ENCODE measurements at regions not wholly inside any gene's neighbourhood (a gene's known extent, or its start where the extent isn't known, plus 50 kb on each side); places are given as distances from the start of the nearest gene placed in this dataset.
A peak's percentile ranks its signal among the peaks of the same experiment; 100 is the strongest.

DNA sequence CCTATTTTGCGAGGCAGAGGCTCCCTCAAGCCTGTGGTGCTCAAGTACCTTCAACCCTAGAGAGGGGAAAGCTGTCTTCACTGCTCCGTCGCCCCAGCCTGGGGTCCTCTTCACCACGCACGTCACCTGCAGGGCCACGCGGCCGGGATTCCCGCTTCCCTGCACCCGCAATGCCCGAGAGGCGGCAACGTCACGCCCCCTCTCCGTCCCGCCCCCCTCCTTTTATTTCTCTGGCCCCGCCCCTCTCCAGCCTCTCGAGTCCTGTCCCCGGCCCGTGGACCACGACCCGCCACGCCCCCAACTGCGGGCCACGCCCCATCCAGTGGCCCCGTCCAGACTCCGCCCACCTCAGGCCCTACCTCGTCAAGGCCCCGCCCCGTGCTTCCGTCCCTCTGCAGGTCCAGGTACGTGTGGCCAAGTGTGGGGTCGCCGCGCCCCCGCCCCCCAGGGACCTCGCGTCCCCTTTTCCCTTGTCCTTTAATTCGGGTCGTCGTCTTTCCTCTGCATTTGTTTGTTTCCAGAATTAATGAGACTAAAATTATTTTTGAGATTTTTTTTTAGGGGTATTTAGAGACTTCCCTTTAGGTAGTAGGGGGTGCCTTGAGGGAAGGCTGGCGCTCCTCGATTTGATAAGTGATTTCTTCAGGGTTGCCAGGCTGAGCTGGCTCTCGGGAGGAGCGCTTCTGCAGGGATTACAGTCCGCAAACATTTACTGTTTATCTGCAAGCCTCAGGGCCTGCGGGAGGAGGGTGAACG, 69.8 kb upstream of the BAIAP2L1 start:
- DNase-seq (ENCODE audit: low spot score) (peak; percentile 78), ATAC-seq (ENCODE audit: low read depth) (peak; percentile 84)
- Histone ChIP-seq H3K9me3 (ENCODE audit: severe bottlenecking) (no peaks in the 10 kb centered on the region), H3K36me3 (ENCODE audit: low read depth) (no peaks in the 10 kb centered on the region), H3K27ac (ENCODE audit: poor library complexity, severe bottlenecking) (no peak overlapping the region), H3K4me1 (ENCODE audit: insufficient read depth, poor library complexity, severe bottlenecking) (no peaks in the 10 kb centered on the region), H3K27me3 (ENCODE audit: insufficient read depth, poor library complexity, severe bottlenecking) (no peaks in the 10 kb centered on the region), H3K4me3 (ENCODE audit: severe bottlenecking) (peak overlapping the region; percentile 15)
- TF ChIP-seq, protein P1, sequence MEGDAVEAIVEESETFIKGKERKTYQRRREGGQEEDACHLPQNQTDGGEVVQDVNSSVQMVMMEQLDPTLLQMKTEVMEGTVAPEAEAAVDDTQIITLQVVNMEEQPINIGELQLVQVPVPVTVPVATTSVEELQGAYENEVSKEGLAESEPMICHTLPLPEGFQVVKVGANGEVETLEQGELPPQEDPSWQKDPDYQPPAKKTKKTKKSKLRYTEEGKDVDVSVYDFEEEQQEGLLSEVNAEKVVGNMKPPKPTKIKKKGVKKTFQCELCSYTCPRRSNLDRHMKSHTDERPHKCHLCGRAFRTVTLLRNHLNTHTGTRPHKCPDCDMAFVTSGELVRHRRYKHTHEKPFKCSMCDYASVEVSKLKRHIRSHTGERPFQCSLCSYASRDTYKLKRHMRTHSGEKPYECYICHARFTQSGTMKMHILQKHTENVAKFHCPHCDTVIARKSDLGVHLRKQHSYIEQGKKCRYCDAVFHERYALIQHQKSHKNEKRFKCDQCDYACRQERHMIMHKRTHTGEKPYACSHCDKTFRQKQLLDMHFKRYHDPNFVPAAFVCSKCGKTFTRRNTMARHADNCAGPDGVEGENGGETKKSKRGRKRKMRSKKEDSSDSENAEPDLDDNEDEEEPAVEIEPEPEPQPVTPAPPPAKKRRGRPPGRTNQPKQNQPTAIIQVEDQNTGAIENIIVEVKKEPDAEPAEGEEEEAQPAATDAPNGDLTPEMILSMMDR (IDR thresholded peaks at IDR 0.05; ENCODE audit: poor library complexity, severe bottlenecking) = no peak

DNA sequence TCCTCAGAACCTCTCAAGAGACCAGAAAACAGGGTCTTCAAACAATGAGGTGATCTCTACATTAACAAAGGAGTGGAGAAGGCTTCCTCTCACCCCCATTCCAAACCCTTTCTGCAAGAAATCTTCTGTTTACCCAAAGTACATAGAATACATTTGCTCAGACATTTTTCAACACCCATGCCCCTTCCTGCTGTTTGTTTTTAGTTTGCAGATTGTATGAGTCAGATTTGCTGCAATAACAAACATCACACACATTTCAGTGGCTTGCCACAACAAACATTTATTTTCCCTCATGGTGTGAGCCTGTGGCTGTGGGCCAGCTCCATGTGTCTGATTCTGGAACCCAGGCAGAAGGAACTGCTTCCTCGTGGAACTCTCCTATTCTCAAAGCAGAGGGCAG, 68.2 kb upstream of the BAIAP2L1 start:
- TF ChIP-seq, protein P1 (IDR thresholded peaks at IDR 0.05; ENCODE audit: poor library complexity, severe bottlenecking) = no peak
- H3K9me3 ChIP-seq (ENCODE audit: severe bottlenecking) = no peaks in the 10 kb centered on the region
- ATAC-seq (ENCODE audit: low read depth) = no peak

DNA sequence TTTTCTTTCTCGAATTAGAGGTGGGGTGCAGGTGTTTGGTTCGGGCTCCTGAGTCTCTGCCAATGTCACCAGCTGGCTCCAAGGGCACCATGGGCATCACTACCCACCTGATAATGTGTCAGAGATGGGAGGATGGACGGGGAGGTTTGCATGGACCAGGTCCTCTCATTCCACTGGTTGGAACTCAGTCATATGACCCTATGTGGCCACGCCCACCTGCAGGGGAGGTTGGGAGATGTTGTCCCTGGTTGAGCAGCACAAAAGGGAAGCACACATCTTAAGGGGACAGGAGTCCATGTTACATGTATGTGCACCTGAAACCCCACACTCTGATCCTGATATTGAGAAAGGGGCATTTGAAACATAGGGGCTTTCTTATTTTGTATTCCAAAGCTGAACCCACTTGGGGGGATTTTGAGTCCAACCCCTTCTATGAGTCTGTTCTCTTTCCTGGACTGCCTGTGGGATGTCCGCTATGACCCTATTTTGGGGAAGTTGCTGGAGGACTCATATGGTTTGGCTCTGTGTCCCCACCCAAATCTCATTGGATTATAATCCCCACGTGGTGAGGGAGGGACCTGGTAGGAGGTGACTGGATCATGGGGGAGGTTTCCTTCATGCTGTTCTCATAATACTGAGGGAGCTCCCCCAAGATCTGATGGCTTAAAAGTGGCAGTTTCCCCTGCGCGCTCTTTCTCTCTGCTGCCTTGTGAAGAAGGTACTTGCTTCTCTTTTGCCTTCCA, 66.9 kb upstream of the BAIAP2L1 start:
- Histone ChIP-seq H3K4me3 (ENCODE audit: severe bottlenecking) (no peak overlapping the region), H3K9me3 (ENCODE audit: severe bottlenecking) (no peaks in the 10 kb centered on the region), H3K36me3 (ENCODE audit: low read depth) (no peaks in the 10 kb centered on the region), H3K27me3 (ENCODE audit: insufficient read depth, poor library complexity, severe bottlenecking) (no peaks in the 10 kb centered on the region), H3K4me1 (ENCODE audit: insufficient read depth, poor library complexity, severe bottlenecking) (no peaks in the 10 kb centered on the region), H3K27ac (ENCODE audit: poor library complexity, severe bottlenecking) (no peak overlapping the region)
- TF ChIP-seq, protein P1 (IDR thresholded peaks at IDR 0.05; ENCODE audit: poor library complexity, severe bottlenecking) = no peak
- ATAC-seq (ENCODE audit: low read depth) (no peak), DNase-seq (ENCODE audit: low spot score) (no peak)

More for the DNA sequence above, 68.2 kb upstream of the BAIAP2L1 start:
- H3K36me3 ChIP-seq (ENCODE audit: low read depth) = no peaks in the 10 kb centered on the region
- H3K27me3 ChIP-seq (ENCODE audit: insufficient read depth, poor library complexity, severe bottlenecking) = no peaks in the 10 kb centered on the region
- no peaks in the 10 kb centered on the region for H3K4me1 ChIP-seq (ENCODE audit: insufficient read depth, poor library complexity, severe bottlenecking)
- no peak overlapping the region for H3K27ac ChIP-seq (ENCODE audit: poor library complexity, severe bottlenecking)
- no peak overlapping the region for H3K4me3 ChIP-seq (ENCODE audit: severe bottlenecking)
- no peak for DNase-seq (ENCODE audit: low spot score)

DNA sequence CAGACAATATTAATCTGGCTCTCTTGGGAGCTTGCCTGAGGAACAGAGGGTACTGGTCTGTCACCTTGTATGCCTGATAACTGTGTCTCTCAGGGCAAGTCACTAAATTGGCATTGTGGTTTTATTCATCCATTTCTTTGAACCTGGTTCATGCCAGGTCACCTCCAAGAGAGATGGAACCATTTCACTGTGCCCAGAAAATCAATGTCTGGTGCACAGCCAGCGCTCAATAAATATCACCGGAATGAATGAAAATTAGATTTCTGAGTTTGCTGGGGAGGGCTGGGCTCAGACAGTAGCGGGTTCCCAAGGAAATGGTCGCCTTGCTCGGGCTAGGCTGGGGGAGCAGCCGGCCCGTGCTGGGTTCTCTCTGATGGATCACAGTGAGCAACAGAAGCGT, 64.1 kb upstream of the BAIAP2L1 start:
- Histone ChIP-seq H3K9me3 (ENCODE audit: severe bottlenecking) (no peaks in the 10 kb centered on the region), H3K27me3 (ENCODE audit: insufficient read depth, poor library complexity, severe bottlenecking) (no peaks in the 10 kb centered on the region), H3K36me3 (ENCODE audit: low read depth) (no peaks in the 10 kb centered on the region), H3K4me1 (ENCODE audit: insufficient read depth, poor library complexity, severe bottlenecking) (no peaks in the 10 kb centered on the region), H3K4me3 (ENCODE audit: severe bottlenecking) (no peak overlapping the region), H3K27ac (ENCODE audit: poor library complexity, severe bottlenecking) (no peak overlapping the region)
- TF ChIP-seq, protein P1 (IDR thresholded peaks at IDR 0.05; ENCODE audit: poor library complexity, severe bottlenecking) = no peak
- ATAC-seq (ENCODE audit: low read depth) (no peak), DNase-seq (ENCODE audit: low spot score) (no peak)

DNA sequence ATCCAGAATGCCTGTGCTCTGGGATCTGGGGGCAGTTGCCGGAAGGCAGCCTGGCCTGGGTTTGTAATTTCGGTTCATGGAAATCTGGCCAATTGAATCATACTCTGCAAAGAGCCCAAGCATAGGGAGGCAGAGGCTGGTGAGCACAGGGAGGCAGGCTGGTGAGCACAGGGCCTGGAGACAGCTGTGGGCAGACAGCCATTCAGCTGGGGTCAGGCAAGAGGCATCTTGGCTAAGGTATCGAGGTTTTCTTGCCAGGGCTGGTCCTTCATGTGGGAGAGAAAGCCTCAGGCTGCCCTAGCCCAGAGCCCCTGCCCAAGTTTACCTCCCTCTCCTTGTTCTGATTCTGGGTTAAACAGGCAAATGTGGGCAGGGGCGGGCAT, 63.7 kb upstream of the BAIAP2L1 start:
- H3K4me3 ChIP-seq (ENCODE audit: severe bottlenecking) = no peak overlapping the region
- H3K27me3 ChIP-seq (ENCODE audit: insufficient read depth, poor library complexity, severe bottlenecking) = no peaks in the 10 kb centered on the region
- no peaks in the 10 kb centered on the region for H3K36me3 ChIP-seq (ENCODE audit: low read depth)
- H3K9me3 ChIP-seq (ENCODE audit: severe bottlenecking) = no peaks in the 10 kb centered on the region
- no peak for ATAC-seq (ENCODE audit: low read depth)
- TF ChIP-seq, protein P1 (IDR thresholded peaks at IDR 0.05; ENCODE audit: poor library complexity, severe bottlenecking) = no peak
- no peak overlapping the region for H3K27ac ChIP-seq (ENCODE audit: poor library complexity, severe bottlenecking)
- no peak for DNase-seq (ENCODE audit: low spot score)
- H3K4me1 ChIP-seq (ENCODE audit: insufficient read depth, poor library complexity, severe bottlenecking) = no peaks in the 10 kb centered on the region

Measured in RWPE2 (cell line).